ENCODE measurements at regions not wholly inside any gene's neighbourhood (a gene's known extent, or its start where the extent isn't known, plus 50 kb on each side); places are given as distances from the start of the nearest gene placed in this dataset.

DNA sequence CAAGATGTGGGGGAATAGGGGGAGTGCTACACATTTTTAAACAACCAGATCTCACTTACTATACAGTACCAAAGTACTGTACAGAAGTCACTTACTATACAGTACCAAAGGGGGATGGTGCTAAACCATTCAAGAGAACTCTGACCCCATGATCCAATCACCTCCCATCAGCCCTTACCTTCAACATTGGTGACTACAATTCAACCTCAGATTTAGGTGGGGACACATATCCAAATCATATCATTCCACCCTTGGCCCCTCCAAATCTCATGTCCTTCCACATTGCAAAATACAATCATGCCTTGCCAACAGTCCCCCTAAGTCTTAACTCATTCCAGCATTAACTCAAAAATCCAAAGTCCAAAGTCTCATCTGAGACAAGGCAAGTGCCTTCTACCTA is 49.9 kb upstream of the CD2AP start:
- FAIRE-seq (no peak), ATAC-seq (no peak), DNase-seq (ENCODE audit: low read depth in 1 of 2, low spot score in 1 of 2) (no peak)
- H3K4me1 ChIP-seq, result no peaks in the 10 kb centered on the region; the same call in 2 of the 3 replicates
- H3K4me3 ChIP-seq, result no peak overlapping the region
- H3K4me2 ChIP-seq, result no peak overlapping the region
- peaks cover 5% of the 10 kb centered on the region; the same call in 1 of the 3 replicates for H3K9me3 ChIP-seq
- ChIA-PET CTCF (no interaction called here), POLR2A (no interaction called here)
- no peak overlapping the region for H3K27ac ChIP-seq
- TF ChIP-seq, protein P1, sequence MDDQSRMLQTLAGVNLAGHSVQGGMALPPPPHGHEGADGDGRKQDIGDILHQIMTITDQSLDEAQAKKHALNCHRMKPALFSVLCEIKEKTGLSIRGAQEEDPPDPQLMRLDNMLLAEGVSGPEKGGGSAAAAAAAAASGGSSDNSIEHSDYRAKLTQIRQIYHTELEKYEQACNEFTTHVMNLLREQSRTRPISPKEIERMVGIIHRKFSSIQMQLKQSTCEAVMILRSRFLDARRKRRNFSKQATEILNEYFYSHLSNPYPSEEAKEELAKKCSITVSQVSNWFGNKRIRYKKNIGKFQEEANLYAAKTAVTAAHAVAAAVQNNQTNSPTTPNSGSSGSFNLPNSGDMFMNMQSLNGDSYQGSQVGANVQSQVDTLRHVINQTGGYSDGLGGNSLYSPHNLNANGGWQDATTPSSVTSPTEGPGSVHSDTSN (IDR thresholded peaks at IDR 0.05), result no peak
- TF ChIP-seq FOXS1 (CRISPR knock-in tag; IDR thresholded peaks at IDR 0.05) (no peak), CBX8 (IDR thresholded peaks at IDR 0.05) (no peak), NR3C1 (IDR thresholded peaks at IDR 0.05) (no peak), HDAC2 (IDR thresholded peaks at IDR 0.05) (no peak), FOSL2 (IDR thresholded peaks at IDR 0.05) (no peak), FOSL2 (CRISPR knock-in tag; IDR thresholded peaks at IDR 0.05) (no peak), ZSCAN20 (CRISPR knock-in tag; IDR thresholded peaks at IDR 0.05) (no peak), PHF8 (IDR thresholded peaks at IDR 0.05; ENCODE audit: borderline replicate concordance, low read depth) (no peak), CHD2 (IDR thresholded peaks at IDR 0.05; ENCODE audit: low read length, partially characterized antibody) (no peak)
- TF ChIP-seq, protein P2, sequence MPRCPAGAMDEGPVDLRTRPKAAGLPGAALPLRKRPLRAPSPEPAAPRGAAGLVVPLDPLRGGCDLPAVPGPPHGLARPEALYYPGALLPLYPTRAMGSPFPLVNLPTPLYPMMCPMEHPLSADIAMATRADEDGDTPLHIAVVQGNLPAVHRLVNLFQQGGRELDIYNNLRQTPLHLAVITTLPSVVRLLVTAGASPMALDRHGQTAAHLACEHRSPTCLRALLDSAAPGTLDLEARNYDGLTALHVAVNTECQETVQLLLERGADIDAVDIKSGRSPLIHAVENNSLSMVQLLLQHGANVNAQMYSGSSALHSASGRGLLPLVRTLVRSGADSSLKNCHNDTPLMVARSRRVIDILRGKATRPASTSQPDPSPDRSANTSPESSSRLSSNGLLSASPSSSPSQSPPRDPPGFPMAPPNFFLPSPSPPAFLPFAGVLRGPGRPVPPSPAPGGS (IDR thresholded peaks at IDR 0.05), result no peak
- TF ChIP-seq, protein P3, sequence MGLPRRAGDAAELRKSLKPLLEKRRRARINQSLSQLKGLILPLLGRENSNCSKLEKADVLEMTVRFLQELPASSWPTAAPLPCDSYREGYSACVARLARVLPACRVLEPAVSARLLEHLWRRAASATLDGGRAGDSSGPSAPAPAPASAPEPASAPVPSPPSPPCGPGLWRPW (IDR thresholded peaks at IDR 0.05), result no peak
- TF ChIP-seq, protein P4, sequence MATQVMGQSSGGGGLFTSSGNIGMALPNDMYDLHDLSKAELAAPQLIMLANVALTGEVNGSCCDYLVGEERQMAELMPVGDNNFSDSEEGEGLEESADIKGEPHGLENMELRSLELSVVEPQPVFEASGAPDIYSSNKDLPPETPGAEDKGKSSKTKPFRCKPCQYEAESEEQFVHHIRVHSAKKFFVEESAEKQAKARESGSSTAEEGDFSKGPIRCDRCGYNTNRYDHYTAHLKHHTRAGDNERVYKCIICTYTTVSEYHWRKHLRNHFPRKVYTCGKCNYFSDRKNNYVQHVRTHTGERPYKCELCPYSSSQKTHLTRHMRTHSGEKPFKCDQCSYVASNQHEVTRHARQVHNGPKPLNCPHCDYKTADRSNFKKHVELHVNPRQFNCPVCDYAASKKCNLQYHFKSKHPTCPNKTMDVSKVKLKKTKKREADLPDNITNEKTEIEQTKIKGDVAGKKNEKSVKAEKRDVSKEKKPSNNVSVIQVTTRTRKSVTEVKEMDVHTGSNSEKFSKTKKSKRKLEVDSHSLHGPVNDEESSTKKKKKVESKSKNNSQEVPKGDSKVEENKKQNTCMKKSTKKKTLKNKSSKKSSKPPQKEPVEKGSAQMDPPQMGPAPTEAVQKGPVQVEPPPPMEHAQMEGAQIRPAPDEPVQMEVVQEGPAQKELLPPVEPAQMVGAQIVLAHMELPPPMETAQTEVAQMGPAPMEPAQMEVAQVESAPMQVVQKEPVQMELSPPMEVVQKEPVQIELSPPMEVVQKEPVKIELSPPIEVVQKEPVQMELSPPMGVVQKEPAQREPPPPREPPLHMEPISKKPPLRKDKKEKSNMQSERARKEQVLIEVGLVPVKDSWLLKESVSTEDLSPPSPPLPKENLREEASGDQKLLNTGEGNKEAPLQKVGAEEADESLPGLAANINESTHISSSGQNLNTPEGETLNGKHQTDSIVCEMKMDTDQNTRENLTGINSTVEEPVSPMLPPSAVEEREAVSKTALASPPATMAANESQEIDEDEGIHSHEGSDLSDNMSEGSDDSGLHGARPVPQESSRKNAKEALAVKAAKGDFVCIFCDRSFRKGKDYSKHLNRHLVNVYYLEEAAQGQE (IDR thresholded peaks at IDR 0.05), result no peak

Small RNA genes lying in the stretch of these regions (small RNA-seq; reads per million reads assigned to genes)
- gene B3GNTL1P2, result 0 reads per million in 6 experiments
